ENCODE measurements at regions not wholly inside any gene's neighbourhood (a gene's known extent, or its start where the extent isn't known, plus 50 kb on each side); places are given as distances from the start of the nearest gene placed in this dataset.
"Not testable (repeated sequence)": the region's sequence is repeated elsewhere in the genome, so short reads cannot be mapped to it uniquely, and the experiment has no call there.

GRCh38 chr2:111448796-111449195 is 328.1 kb downstream of the BCL2L11 start:
- DNase-seq (ENCODE audit: low spot score): not testable (repeated sequence)

GRCh38 chr2:111450526-111450925 is 329.8 kb downstream of the BCL2L11 start:
- DNase-seq (ENCODE audit: low spot score): not testable (repeated sequence)

- not testable (repeated sequence) for DNase-seq (ENCODE audit: low spot score)
These were observed 331.0 kb downstream of the BCL2L11 start for GRCh38 chr2:111451692-111452199.

- not testable (repeated sequence) for DNase-seq (ENCODE audit: low spot score)
These were observed 331.5 kb downstream of the BCL2L11 start for GRCh38 chr2:111452208-111452607.

GRCh38 chr2:111453308-111453707 is 332.6 kb downstream of the BCL2L11 start:
- DNase-seq (ENCODE audit: low spot score): not testable (repeated sequence)

DNA sequence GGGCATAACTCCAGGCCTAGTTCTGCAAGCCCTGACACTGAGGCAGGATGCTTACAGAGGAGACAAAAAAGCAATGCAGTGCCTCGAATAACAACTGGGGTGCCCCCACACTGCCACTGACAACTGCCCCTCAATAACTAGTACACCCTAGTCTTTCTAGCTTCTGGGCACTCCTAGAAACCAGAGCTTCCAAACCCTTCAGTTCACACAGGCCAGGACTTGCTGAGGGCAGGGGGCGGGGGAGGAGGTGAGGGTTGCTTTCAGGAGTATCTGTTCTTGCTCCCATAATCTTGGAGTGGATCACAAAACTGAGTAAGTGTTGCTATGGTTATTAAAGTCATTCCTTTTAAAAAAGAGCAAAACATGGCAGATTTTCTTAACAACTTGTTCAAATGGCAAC is 333.1 kb downstream of the BCL2L11 start:
- not testable (repeated sequence) for DNase-seq (ENCODE audit: low spot score)

- not testable (repeated sequence) for DNase-seq (ENCODE audit: low spot score)
These were observed 333.7 kb downstream of the BCL2L11 start for GRCh38 chr2:111454404-111454803.

- DNase-seq (ENCODE audit: low spot score): not testable (repeated sequence)
These were observed 334.6 kb downstream of the BCL2L11 start for GRCh38 chr2:111455016-111456015.

GRCh38 chr2:111457191-111457590 is 336.5 kb downstream of the BCL2L11 start:
- DNase-seq (ENCODE audit: low spot score): not testable (repeated sequence)

DNA sequence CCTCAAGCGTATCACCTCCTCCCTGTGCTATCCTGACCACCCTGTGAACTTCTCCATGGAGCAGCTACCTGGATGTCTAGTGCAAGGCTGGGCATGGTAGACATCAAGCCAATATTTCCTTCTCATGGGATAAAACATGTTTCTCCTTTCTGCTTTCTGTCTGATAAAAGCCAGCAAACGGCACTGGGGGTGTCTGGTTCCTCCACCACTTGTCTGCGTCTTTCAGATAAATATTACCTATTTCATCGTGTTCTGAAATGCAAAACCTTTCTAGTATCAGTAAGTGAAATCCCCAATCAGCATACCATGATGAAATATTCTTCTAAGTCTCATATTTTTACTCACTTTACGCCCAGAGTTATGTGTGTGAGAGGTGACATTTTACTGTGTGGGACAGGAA is 340.2 kb downstream of the BCL2L11 start:
- DNase-seq (ENCODE audit: low spot score): not testable (repeated sequence)

DNA sequence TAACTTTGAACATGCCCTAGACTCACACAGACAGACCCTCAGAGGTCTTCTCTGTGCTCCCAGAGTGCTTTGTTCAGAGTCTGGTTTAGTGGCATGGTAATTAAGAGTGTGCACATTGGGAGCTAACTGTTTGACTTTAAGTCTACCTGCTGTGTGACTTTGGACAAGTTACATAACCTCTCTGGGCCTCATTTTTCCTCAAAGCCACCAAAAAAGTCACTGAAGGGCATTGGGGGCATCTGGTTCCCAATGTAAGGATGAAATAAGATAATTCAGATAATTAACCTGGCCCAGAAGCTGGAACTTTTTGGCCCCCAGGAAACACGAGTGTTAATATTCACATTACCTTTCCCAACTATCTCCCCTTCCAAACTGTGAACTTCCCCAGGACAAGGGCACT is 341.1 kb downstream of the BCL2L11 start:
- not testable (repeated sequence) for DNase-seq (ENCODE audit: low spot score)

DNA sequence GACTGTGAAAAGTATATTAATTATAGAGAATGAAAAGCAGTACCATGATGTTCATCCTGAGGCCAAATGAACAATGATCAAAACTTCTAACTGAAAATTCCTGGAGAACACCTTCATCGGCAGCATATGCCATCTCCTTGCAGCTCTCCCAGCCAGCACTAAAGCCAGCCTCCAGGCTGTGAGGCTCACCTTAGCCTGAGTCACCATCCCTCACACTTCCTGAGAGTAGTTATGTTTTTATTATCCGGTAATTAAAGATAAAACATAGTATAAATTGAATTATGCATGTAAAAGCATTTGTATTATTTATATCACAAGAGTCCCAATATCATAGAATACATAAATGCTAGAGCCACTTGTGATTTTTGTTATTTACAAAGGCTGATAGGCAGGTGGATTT is 341.9 kb downstream of the BCL2L11 start:
- not testable (repeated sequence) for DNase-seq (ENCODE audit: low spot score)

- not testable (repeated sequence) for DNase-seq (ENCODE audit: low spot score)
These were observed 342.6 kb downstream of the BCL2L11 start for GRCh38 chr2:111463238-111463848.

DNA sequence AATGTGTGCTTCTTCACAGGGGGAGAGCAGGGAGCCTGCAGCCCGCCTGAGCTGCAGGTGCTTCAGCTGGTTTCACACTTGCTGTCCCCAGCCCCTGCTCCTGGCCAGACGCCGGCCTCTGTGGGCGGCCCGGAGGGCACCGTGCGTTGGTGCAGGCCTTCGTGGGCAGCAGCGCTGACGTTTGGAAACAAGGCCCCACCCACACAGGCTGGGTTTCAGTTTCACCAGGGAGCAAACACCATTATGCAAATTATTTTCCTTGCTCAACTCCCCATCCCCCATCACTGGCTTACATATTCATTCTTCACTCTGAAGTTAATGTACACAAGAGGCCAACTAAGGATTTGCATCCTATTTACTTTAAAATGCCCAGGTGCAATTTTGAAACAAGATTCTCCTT is 343.2 kb downstream of the BCL2L11 start:
- not testable (repeated sequence) for DNase-seq (ENCODE audit: low spot score)

DNA sequence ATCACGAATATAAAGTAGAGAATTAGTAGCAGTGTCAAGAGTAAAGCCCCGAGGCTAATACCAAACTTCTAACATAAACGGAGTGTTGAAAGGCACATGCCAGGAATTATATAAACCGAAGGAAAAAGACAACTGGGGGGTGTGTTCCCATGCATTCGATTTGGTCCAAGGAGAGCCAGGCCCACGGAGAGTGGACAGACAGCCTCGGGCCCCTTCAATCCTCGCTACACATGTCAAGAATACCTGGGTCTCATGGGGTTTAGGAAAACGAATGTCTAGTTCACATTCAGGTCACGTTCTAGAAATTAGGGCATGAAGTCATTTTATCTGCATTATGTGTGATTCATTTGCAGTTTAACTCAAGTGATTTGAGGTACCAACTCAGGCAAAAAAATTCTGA is 343.7 kb downstream of the BCL2L11 start:
- DNase-seq (ENCODE audit: low spot score): not testable (repeated sequence)

- DNase-seq (ENCODE audit: low spot score): not testable (repeated sequence)
These were observed 344.8 kb downstream of the BCL2L11 start for GRCh38 chr2:111465521-111465920.

- DNase-seq (ENCODE audit: low spot score): not testable (repeated sequence)
These were observed 346.0 kb downstream of the BCL2L11 start for GRCh38 chr2:111466744-111467143.

DNA sequence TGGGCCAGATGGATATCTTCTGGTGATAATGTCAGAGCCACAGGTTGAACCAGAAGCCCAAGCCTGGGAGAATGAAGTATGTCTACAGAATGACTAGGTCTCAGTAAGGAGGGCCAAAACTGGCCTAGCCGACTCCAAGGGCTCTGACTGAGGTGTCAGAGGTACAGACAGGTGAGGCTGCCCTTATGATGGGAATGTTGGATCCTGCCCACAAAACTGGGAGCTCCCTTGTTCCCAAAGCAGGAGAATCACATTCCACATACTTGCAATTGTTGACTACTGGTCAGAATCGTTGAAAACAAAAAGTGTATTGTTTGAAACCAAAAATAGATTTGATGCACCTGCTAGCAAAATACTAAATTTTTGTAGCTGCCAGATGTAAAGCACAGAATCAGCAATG is 350.2 kb downstream of the BCL2L11 start:
- DNase-seq (ENCODE audit: low spot score): not testable (repeated sequence)

GRCh38 chr2:111471791-111472530 is 351.2 kb downstream of the BCL2L11 start:
- not testable (repeated sequence) for DNase-seq (ENCODE audit: low spot score)

- not testable (repeated sequence) for DNase-seq (ENCODE audit: low spot score)
These were observed 352.2 kb downstream of the BCL2L11 start for GRCh38 chr2:111472844-111473403.

DNA sequence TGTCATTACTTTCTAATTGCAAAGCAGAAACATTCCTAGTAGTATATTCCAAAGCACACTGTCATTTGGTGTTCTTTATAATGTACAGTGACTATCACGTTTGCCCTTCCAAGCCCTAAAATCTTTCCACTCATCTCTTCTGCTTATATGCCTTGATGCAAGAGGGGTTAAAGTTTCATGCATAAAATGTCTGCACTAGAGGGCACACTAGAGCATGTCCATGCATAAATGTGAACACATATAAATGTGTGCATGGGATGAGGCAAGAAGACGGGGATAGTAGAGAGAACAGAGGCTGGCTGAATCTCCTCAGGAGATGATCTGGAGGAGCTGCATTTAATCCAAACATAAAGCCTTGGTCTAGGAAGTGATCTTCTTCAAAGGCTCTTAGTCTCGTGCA is 352.8 kb downstream of the BCL2L11 start:
- DNase-seq (ENCODE audit: low spot score): not testable (repeated sequence)
